8988T (cell line): ENCODE measurements at regions not wholly inside any gene's neighbourhood (a gene's known extent, or its start where the extent isn't known, plus 50 kb on each side); places are given as distances from the start of the nearest gene placed in this dataset.

Experiments
- DNase-seq: peaks from one replicate; pipeline ENCODE4 v3.0.0; 2011

- no peak for DNase-seq
Measured at GRCh38 chr11:95690100-95690499, 99.5 kb downstream of the FAM76B start.

- no peak for DNase-seq
Measured at GRCh38 chr11:95688501-95689222, 100.9 kb downstream of the FAM76B start.

GRCh38 chr11:95688015-95688414, 101.6 kb downstream of the FAM76B start:
- no peak for DNase-seq

GRCh38 chr11:95686265-95686664, 103.3 kb downstream of the FAM76B start:
- DNase-seq, result no peak

GRCh38 chr11:95684701-95685100, 104.9 kb downstream of the FAM76B start:
- no peak for DNase-seq

GRCh38 chr11:95684170-95684569, 105.4 kb downstream of the FAM76B start:
- no peak for DNase-seq

GRCh38 chr11:95682552-95682951, 107.0 kb downstream of the FAM76B start:
- DNase-seq, result no peak

GRCh38 chr11:95680169-95680929, 109.2 kb downstream of the FAM76B start:
- DNase-seq, result no peak

- no peak for DNase-seq
Measured at GRCh38 chr11:95678988-95679387, 110.6 kb downstream of the FAM76B start.

GRCh38 chr11:95676308-95676707, 113.3 kb downstream of the FAM76B start:
- no peak for DNase-seq

GRCh38 chr11:95675585-95675984, 114.0 kb downstream of the FAM76B start:
- no peak for DNase-seq

- no peak for DNase-seq
Measured at GRCh38 chr11:95674657-95675358, 114.8 kb downstream of the FAM76B start.

GRCh38 chr11:95671768-95672167, 117.8 kb downstream of the FAM76B start:
- no peak for DNase-seq

- no peak for DNase-seq
Measured at GRCh38 chr11:95668131-95668530, 121.5 kb downstream of the FAM76B start.

GRCh38 chr11:95661162-95661561, 128.4 kb downstream of the FAM76B start:
- no peak for DNase-seq

- no peak for DNase-seq
Measured at GRCh38 chr11:95660038-95660437, 129.5 kb downstream of the FAM76B start.

GRCh38 chr11:95659088-95659487, 130.5 kb downstream of the FAM76B start:
- no peak for DNase-seq

- DNase-seq, result no peak
Measured at GRCh38 chr11:95655536-95655935, 134.0 kb downstream of the FAM76B start.

GRCh38 chr11:95653680-95654079, 135.9 kb downstream of the FAM76B start:
- no peak for DNase-seq

- no peak for DNase-seq
Measured at GRCh38 chr11:95653099-95653498, 136.5 kb downstream of the FAM76B start.

GRCh38 chr11:95652002-95652472, 137.5 kb downstream of the FAM76B start:
- DNase-seq, result no peak

GRCh38 chr11:95650276-95650675, 139.3 kb downstream of the FAM76B start:
- DNase-seq, result no peak

GRCh38 chr11:95647871-95648270, 141.7 kb downstream of the FAM76B start:
- no peak for DNase-seq

GRCh38 chr11:95647355-95647754, 142.2 kb downstream of the FAM76B start:
- DNase-seq, result no peak
